GM19395 (cell line): ENCODE measurements at regions not wholly inside any gene's neighbourhood (a gene's known extent, or its start where the extent isn't known, plus 50 kb on each side); places are given as distances from the start of the nearest gene placed in this dataset.
"Not testable (repeated sequence)": the region's sequence is repeated elsewhere in the genome, so short reads cannot be mapped to it uniquely, and the experiment has no call there.

ENCODE experiments used
- ATAC-seq: cut with Tn5 transposase; IDR thresholded peaks from one replicate; pipeline ENCODE4 v1.9.1; 2021; ENCODE audit warnings: mild to moderate bottlenecking, moderate library complexity; ENCODE audit not compliant: unreplicated experiment

GRCh38 chr16:76800196-76800595 lies 390.8 kb upstream of the MON1B start:
- ATAC-seq: no peak

- ATAC-seq: no peak
Observed at GRCh38 chr16:76801357-76801756, 389.6 kb upstream of the MON1B start.

GRCh38 chr16:76816475-76816874 lies 374.5 kb upstream of the MON1B start:
- ATAC-seq: no peak

- no peak for ATAC-seq
Observed at GRCh38 chr16:76818606-76819181, 372.3 kb upstream of the MON1B start.

GRCh38 chr16:76819226-76819916 lies 371.6 kb upstream of the MON1B start:
- no peak for ATAC-seq

GRCh38 chr16:76824221-76824620 lies 366.8 kb upstream of the MON1B start:
- no peak for ATAC-seq

GRCh38 chr16:76824791-76825190 lies 366.2 kb upstream of the MON1B start:
- no peak for ATAC-seq

- ATAC-seq: no peak
Observed at GRCh38 chr16:76835339-76835738, 355.7 kb upstream of the MON1B start.

- ATAC-seq: no peak
Observed at GRCh38 chr16:76835779-76836300, 355.1 kb upstream of the MON1B start.

GRCh38 chr16:76837872-76838271 lies 353.1 kb upstream of the MON1B start:
- no peak for ATAC-seq

GRCh38 chr16:76854234-76854633 lies 336.8 kb upstream of the MON1B start:
- ATAC-seq: no peak

GRCh38 chr16:76856112-76856511 lies 334.9 kb upstream of the MON1B start:
- no peak for ATAC-seq

GRCh38 chr16:76857402-76857801 lies 333.6 kb upstream of the MON1B start:
- no peak for ATAC-seq

- ATAC-seq: no peak
Observed at GRCh38 chr16:76862901-76863300, 328.1 kb upstream of the MON1B start.

GRCh38 chr16:76866994-76867393 lies 324.0 kb upstream of the MON1B start:
- ATAC-seq: no peak

GRCh38 chr16:76875898-76876297 lies 315.1 kb upstream of the MON1B start:
- no peak for ATAC-seq

GRCh38 chr16:76879420-76879819 lies 311.6 kb upstream of the MON1B start:
- ATAC-seq: no peak

GRCh38 chr16:76880523-76880922 lies 310.5 kb upstream of the MON1B start:
- ATAC-seq: not testable (repeated sequence)

- no peak for ATAC-seq
Observed at GRCh38 chr16:76882105-76882504, 308.9 kb upstream of the MON1B start.

GRCh38 chr16:76883076-76883475 lies 307.9 kb upstream of the MON1B start:
- no peak for ATAC-seq

GRCh38 chr16:76885776-76886537 lies 305.0 kb upstream of the MON1B start:
- ATAC-seq: no peak

GRCh38 chr16:76897816-76898215 lies 293.2 kb upstream of the MON1B start:
- ATAC-seq: no peak
